ENCODE measurements at regions not wholly inside any gene's neighbourhood (a gene's known extent, or its start where the extent isn't known, plus 50 kb on each side); places are given as distances from the start of the nearest gene placed in this dataset.

DNA sequence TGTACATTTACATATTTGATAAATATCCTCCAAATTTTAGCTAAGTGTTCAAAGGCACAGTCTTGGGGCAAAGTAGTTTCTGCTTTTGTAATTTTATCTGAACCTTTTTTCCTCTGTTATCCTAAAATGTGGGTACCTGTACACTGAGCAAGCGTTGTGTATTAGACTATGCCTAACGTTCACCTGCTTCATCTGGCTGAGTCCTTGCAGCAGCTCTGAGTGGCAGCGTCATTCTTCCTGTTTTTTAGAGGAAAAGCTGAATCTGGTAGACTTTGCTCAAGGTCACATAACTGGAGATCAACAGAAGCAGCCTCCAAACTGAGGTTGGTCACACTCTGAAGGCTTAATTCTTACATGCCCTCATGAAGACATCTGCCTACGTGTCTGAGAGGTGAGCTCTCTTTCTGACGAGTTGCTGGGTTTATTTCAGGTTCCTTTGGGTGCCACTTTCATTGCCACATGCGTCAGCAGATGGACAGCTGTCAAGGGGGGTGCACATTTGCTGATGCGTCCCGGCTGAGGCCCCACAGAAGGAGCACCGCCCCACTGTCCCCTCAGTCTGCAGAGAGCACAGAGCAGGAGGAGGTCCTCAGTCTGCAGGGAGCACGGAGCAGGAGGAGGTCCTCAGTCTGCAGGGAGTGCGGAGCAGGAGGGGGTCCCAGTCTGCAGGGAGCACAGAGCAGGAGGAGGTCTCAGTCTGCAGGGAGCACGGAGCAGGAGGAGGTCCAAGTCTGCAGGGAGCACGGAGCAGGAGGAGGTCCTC is 406.5 kb upstream of the SHH start:
- Histone ChIP-seq H3K79me2 (ENCODE audit: control insufficient read depth, insufficient read depth, low read length) (no peaks in the 10 kb centered on the region), H3K36me3 (ENCODE audit: control insufficient read depth in 2 of 2, extremely low read depth in 1 of 2, insufficient read depth in 2 of 2, low read length in 2 of 2) (no peaks in the 10 kb centered on the region), H2AFZ (ENCODE audit: low read depth, low read length) (no peak overlapping the region), H3K9me3 (replicated peaks; ENCODE audit: control insufficient read depth, insufficient read depth, low read length) (no peaks in the 10 kb centered on the region), H3K9ac (replicated peaks; ENCODE audit: extremely low read depth, insufficient read depth, low read length) (no peak overlapping the region), H3K27me3 (ENCODE audit: control insufficient read depth in 2 of 2, insufficient read depth in 2 of 2, low read length in 2 of 2) (no peaks in the 10 kb centered on the region), H3K9me1 (replicated peaks; ENCODE audit: control insufficient read depth, extremely low read depth, insufficient read depth, low read length) (no peaks in the 10 kb centered on the region), H3K27ac (ENCODE audit: insufficient read depth, low read depth, low read length) (no peak overlapping the region), H4K20me1 (replicated peaks; ENCODE audit: control insufficient read depth, extremely low read depth, insufficient read depth, low read length) (no peaks in the 10 kb centered on the region), H3K4me1 (ENCODE audit: control insufficient read depth, extremely low read depth, insufficient read depth, low read length) (no peaks in the 10 kb centered on the region), H3K4me2 (ENCODE audit: insufficient read depth, low read length) (no peak overlapping the region), H3K4me3 (replicated peaks in 1 of 3; ENCODE audit: insufficient read depth in 1 of 3, low read depth in 1 of 3, low read length in 3 of 3) (no peak overlapping the region)
- no peak for TF ChIP-seq POLR2AphosphoS5 (IDR thresholded peaks at IDR 0.05; ENCODE audit: insufficient read depth, low read depth, low read length)
- no peak for TF ChIP-seq JUN (IDR thresholded peaks at IDR 0.05; ENCODE audit: borderline replicate concordance, insufficient read depth, insufficient read length, low read depth)
- no peak for TF ChIP-seq MYC (IDR thresholded peaks at IDR 0.05; ENCODE audit: low read depth, low read length)
- TF ChIP-seq, protein P1, sequence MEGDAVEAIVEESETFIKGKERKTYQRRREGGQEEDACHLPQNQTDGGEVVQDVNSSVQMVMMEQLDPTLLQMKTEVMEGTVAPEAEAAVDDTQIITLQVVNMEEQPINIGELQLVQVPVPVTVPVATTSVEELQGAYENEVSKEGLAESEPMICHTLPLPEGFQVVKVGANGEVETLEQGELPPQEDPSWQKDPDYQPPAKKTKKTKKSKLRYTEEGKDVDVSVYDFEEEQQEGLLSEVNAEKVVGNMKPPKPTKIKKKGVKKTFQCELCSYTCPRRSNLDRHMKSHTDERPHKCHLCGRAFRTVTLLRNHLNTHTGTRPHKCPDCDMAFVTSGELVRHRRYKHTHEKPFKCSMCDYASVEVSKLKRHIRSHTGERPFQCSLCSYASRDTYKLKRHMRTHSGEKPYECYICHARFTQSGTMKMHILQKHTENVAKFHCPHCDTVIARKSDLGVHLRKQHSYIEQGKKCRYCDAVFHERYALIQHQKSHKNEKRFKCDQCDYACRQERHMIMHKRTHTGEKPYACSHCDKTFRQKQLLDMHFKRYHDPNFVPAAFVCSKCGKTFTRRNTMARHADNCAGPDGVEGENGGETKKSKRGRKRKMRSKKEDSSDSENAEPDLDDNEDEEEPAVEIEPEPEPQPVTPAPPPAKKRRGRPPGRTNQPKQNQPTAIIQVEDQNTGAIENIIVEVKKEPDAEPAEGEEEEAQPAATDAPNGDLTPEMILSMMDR (IDR thresholded peaks at IDR 0.05; ENCODE audit: extremely low read depth in 1 of 2, insufficient read depth in 1 of 2, low read depth in 1 of 2, low read length in 2 of 2) = no peak
- TF ChIP-seq FOS (IDR thresholded peaks at IDR 0.05; ENCODE audit: borderline replicate concordance, insufficient read depth, low read length) = no peak
- TF ChIP-seq GATA2 (IDR thresholded peaks at IDR 0.05; ENCODE audit: insufficient read depth, insufficient read length, low read depth, low read length) = no peak
- no peak for TF ChIP-seq POLR2A (IDR thresholded peaks at IDR 0.05; ENCODE audit: low read depth, low read length)
- TF ChIP-seq, protein P2, sequence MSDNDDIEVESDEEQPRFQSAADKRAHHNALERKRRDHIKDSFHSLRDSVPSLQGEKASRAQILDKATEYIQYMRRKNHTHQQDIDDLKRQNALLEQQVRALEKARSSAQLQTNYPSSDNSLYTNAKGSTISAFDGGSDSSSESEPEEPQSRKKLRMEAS (IDR thresholded peaks at IDR 0.05; ENCODE audit: insufficient read depth, insufficient read length) = no peak
- no peak for TF ChIP-seq EZH2 (IDR thresholded peaks at IDR 0.05; ENCODE audit: borderline replicate concordance, low read depth, low read length, severe bottlenecking)
- POLR2A ChIA-PET = no interaction called here
- CTCF ChIA-PET = no interaction called here
- DNase-seq (ENCODE audit: low read depth, low spot score) (no peak), FAIRE-seq (no peak)
- no TSS peak for BruUV-seq (replicated peaks)
- dilution Hi-C loops (cut with MboI; ENCODE audit: extremely low pct_ligation_motif_present, low sequenced_read_pairs) (no loop called here), intact Hi-C loops (cut with micrococcal nuclease) (no loop called here)
